ENCODE measurements at regions not wholly inside any gene's neighbourhood (a gene's known extent, or its start where the extent isn't known, plus 50 kb on each side); places are given as distances from the start of the nearest gene placed in this dataset.

DNA sequence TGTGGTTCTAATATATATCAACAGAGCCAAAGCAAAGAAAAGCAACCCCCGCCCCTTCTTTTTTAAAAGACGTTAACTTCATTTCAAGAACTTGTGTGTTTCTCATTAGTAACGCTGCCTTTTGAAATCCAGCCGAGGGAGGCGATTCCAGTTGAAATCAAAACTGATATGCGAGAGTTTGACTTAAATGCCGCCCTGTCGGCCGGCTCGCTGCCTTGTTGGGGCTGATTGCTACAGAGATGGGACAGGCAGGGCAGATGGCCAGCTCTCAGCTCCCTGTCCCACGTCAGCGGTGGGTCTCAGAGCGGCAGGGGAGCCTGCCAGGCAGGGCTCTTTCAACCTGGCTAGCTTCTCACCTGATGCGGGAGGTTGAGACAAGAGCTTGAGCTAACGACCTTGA is 51.9 kb upstream of the ALX4 start:
- Mint-ChIP-seq H3K27ac (no peak overlapping the region), H3K9me3 (ENCODE audit: insufficient read depth) (no peaks in the 10 kb centered on the region), H3K27me3 (peaks cover 48% of the 10 kb centered on the region), H3K4me3 (no peak overlapping the region), H3K4me1 (no peaks in the 10 kb centered on the region)
- Histone ChIP-seq H3K27me3 (replicated peaks in 1 of 4; ENCODE audit: control extremely low read depth in 1 of 4, control insufficient read depth in 3 of 4, insufficient read depth in 4 of 4, low read length in 3 of 4) (peaks cover 0 to 23% (median 11%) of the 10 kb centered on the region in 4 experiments), H3K79me2 (ENCODE audit: control insufficient read depth, insufficient read depth, low read length) (no peaks in the 10 kb centered on the region), H3K9me3 (ENCODE audit: control extremely low read depth in 1 of 3, control insufficient read depth in 2 of 3, insufficient read depth in 1 of 3, low read length in 2 of 3) (peaks cover 0 to 14% (median 3%) of the 10 kb centered on the region in 3 donors), H3K4me3 (ENCODE audit: control extremely low read depth in 1 of 5, extremely low read depth in 1 of 5, insufficient read depth in 1 of 5, low read depth in 2 of 5, low read length in 4 of 5) (no peak overlapping the region), H3K36me3 (replicated peaks in 1 of 2; ENCODE audit: control extremely low read depth in 1 of 2, control insufficient read depth in 1 of 2, extremely low read depth in 1 of 2, insufficient read depth in 2 of 2, low read length in 1 of 2) (no peaks in the 10 kb centered on the region), H3K27ac (ENCODE audit: low read length in 2 of 2) (no peak overlapping the region), H2AFZ (ENCODE audit: insufficient read depth, low read depth, low read length, poor library complexity, severe bottlenecking) (no peak overlapping the region), H3K4me2 (replicated peaks; ENCODE audit: low read depth, low read length, poor library complexity, severe bottlenecking) (no peak overlapping the region), H3K9ac (ENCODE audit: low read length) (no peak overlapping the region), H3K4me1 (ENCODE audit: control insufficient read depth in 2 of 2, insufficient read depth in 2 of 2, low read length in 2 of 2) (no peaks in the 10 kb centered on the region), H4K20me1 (ENCODE audit: control insufficient read depth, insufficient read depth, low read length, poor library complexity, severe bottlenecking) (no peaks in the 10 kb centered on the region)
- TF ChIP-seq EZH2 (IDR thresholded peaks at IDR 0.05; ENCODE audit: borderline replicate concordance, insufficient read depth, low read depth, low read length, poor library complexity, severe bottlenecking) = no peak
- no peak for TF ChIP-seq CTCF (IDR thresholded peaks at IDR 0.05)
- DNase-seq = no peak
- WGBS (ENCODE audit: insufficient coverage) = 63% methylated on average over 13 of the region's 15 CpGs
- ChIA-PET POLR2A (no interaction called here), CTCF (no interaction called here)
- ATAC-seq (ENCODE audit: low read depth) = no peak
- intact Hi-C loops (cut with micrococcal nuclease) = no loop called here

GRCh38 chr11:44363116-44363515 is 53.2 kb upstream of the ALX4 start:
- intact Hi-C loops (cut with micrococcal nuclease) = no loop called here

More at GRCh38 chr11:44363116-44363515, 53.2 kb upstream of the ALX4 start:
- no peak overlapping the region for H3K9ac ChIP-seq (ENCODE audit: low read length)
- Mint-ChIP-seq H3K4me3 (no peak overlapping the region), H3K27me3 (peaks cover 53% of the 10 kb centered on the region), H3K27ac (no peak overlapping the region), H3K4me1 (no peaks in the 10 kb centered on the region), H3K9me3 (ENCODE audit: insufficient read depth) (no peaks in the 10 kb centered on the region)
- no peaks in the 10 kb centered on the region for H3K79me2 ChIP-seq (ENCODE audit: control insufficient read depth, insufficient read depth, low read length)
- POLR2A ChIA-PET = no interaction called here
- peaks cover 0 to 14% (median 3%) of the 10 kb centered on the region in 3 donors for H3K9me3 ChIP-seq (ENCODE audit: control extremely low read depth in 1 of 3, control insufficient read depth in 2 of 3, insufficient read depth in 1 of 3, low read length in 2 of 3)
- no CpG with 5 or more reads among the region's 3 CpGs for WGBS (ENCODE audit: insufficient coverage)
- H3K4me1 ChIP-seq (ENCODE audit: control insufficient read depth in 2 of 2, insufficient read depth in 2 of 2, low read length in 2 of 2) = no peaks in the 10 kb centered on the region
- no peak overlapping the region for H3K27ac ChIP-seq (ENCODE audit: low read length in 2 of 2)
- CTCF ChIA-PET = no interaction called here
- no peak overlapping the region for H2AFZ ChIP-seq (ENCODE audit: insufficient read depth, low read depth, low read length, poor library complexity, severe bottlenecking)
- H3K27me3 ChIP-seq (replicated peaks in 1 of 4; ENCODE audit: control extremely low read depth in 1 of 4, control insufficient read depth in 3 of 4, insufficient read depth in 4 of 4, low read length in 3 of 4) = peaks cover 0 to 20% (median 9%) of the 10 kb centered on the region in 4 experiments
- no peaks in the 10 kb centered on the region for H4K20me1 ChIP-seq (ENCODE audit: control insufficient read depth, insufficient read depth, low read length, poor library complexity, severe bottlenecking)
- no peak overlapping the region for H3K4me2 ChIP-seq (replicated peaks; ENCODE audit: low read depth, low read length, poor library complexity, severe bottlenecking)
- no peak for DNase-seq
- H3K4me3 ChIP-seq (ENCODE audit: control extremely low read depth in 1 of 5, extremely low read depth in 1 of 5, insufficient read depth in 1 of 5, low read depth in 2 of 5, low read length in 4 of 5) = no peak overlapping the region
- no peaks in the 10 kb centered on the region for H3K36me3 ChIP-seq (replicated peaks in 1 of 2; ENCODE audit: control extremely low read depth in 1 of 2, control insufficient read depth in 1 of 2, extremely low read depth in 1 of 2, insufficient read depth in 2 of 2, low read length in 1 of 2)
- no peak for ATAC-seq (ENCODE audit: low read depth)
- TF ChIP-seq EZH2 (IDR thresholded peaks at IDR 0.05; ENCODE audit: borderline replicate concordance, insufficient read depth, low read depth, low read length, poor library complexity, severe bottlenecking) = no peak
- no peak for TF ChIP-seq CTCF (IDR thresholded peaks at IDR 0.05)
